GM04503 (cell line): ENCODE measurements at regions not wholly inside any gene's neighbourhood (a gene's known extent, or its start where the extent isn't known, plus 50 kb on each side); places are given as distances from the start of the nearest gene placed in this dataset.

Experiments
- DNase-seq: peaks from one replicate; pipeline ENCODE4 v3.0.0-alpha.2; 2012; ENCODE audit warnings: low read depth

DNA sequence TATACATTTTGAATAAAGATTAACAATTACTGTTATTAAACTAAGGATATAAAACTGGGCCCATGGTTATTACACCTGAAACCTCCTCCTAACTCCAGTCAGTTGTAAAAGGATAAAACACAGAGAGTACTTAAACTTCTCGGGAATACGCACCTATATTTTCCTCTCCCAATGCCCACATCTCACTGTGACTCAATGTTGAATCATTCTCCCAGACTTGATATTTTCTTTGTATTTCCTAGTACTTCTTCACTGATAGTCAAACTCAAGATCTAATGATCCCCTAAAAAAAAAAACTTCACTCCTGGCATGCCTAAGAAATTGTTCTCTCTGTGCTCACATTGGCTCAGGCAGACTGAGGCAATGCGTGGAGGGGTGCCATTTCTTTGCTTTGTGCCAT lies 212.5 kb upstream of the DKK2 start:
- DNase-seq: no peak

DNA sequence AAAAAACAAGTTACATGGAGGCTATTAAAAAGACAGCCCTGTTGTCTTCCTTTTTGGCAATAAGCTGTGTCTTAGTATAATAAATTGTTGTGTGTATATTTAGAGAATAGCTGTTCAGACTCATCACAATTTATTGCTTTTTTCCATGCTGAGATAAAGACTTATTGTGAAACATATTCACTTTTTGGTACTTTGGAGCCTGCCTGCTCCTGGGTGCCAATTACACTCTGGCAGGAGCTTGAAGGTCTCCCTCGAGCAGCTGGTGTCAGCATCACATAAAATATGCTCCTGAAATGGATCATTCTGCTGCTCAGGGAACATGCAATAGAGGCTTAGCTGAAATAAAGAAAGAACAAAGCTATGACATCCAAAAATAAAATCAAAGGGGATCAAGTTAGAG lies 211.6 kb upstream of the DKK2 start:
- peak; percentile 51 for DNase-seq

DNA sequence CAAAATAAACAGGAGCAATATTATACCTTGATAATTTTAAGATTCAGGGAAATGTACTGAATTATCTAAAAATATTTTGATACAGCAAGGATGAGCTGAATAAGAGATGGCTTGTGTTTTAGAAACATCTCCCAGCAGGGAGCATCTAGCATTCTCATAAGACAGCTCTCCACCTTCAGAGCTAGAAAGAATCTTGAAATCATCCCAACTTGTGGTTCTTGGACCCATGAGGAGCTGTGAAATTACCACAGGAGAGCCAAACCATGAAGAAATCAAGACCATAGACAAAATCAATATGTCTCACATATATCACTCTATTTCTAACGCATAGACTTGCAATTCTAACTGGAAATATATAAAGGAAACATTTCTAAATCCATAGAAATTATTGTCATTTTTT lies 210.6 kb upstream of the DKK2 start:
- no peak for DNase-seq

DNA sequence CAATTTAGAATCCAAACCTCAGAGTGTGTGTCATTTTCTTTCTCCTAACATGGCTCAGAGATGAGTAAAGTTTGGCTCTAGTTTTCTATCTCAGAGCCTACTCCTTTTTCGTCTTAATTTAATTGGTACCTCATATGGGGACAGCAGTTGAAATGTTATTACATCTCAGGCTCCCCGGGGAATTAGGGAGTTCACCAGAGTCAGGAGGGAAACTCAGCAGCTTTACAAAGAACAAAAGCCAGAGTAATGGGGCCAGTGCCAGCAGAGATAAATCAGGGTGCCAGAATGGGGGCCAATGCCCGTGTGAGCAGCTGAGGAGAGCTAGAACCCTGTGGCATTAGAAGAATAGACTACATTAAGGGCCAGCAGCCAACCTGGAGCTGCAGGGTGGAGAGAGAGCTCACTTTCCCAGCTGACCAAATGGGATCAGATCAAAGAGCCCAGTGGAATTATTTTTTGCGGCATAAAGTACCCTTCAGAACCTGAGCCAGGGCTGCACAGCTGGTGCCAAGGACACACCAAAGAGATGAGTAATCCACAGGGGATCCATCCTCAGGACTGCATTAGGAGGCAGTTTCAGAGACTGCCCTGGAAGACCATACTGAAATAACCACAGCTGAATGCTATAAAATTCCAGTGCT lies 207.1 kb upstream of the DKK2 start:
- DNase-seq: peak; percentile 56

DNA sequence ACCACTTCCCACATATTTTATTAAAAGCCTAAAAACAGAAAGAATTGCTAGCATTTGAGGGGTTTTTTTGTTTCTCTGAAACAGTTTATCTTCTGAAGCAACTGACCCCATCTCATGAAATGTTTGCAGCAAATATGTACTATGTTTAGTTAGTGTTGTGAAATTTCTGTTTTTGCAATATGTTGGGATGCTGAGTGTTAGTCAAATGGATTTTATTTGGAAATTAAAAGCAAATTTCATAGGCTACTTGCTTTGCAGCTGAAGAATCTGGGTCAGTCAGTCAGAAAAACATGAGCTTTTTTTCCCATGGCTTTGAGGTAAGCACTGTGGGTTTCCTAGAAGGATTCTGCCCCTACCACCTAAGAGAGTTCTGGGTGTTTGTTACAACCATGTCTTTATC lies 184.9 kb upstream of the DKK2 start:
- no peak for DNase-seq

DNA sequence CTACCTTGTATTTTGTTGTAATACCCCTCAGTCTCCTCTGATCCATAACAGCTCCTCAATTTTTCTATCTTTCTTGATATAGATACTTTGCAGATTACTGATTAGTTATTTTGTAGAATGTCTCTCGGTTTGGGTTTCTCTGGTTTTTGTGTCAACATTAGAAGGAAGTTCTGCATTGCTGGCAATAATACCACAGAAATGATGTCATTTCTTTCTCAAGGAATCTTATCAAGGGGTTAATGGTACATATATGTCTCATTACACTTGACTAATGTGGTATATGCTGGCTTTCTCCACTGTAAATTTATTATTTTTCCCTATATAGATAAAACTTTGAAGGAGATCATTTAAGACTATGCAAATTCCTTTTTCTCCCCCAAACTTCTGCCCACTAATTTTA lies 183.6 kb upstream of the DKK2 start:
- no peak for DNase-seq

DNA sequence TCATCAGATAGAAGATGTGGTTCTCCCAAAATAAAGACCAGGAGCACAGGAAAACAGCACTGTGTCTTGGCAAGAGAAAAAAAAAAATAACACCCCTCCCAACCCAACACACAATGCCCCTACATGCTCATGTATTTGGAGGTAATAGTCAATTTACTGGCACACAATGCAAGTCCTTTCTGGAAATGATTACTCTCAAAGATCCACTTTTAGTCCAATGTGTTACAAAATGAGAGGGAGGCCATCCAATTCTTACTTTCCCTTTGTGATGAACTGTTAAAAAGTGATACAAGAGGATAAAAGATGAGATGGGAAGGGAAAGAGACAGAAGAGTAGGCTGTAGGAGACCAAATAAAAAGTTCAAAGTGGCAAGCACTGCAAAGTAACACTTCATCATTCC lies 180.3 kb upstream of the DKK2 start:
- DNase-seq: no peak

DNA sequence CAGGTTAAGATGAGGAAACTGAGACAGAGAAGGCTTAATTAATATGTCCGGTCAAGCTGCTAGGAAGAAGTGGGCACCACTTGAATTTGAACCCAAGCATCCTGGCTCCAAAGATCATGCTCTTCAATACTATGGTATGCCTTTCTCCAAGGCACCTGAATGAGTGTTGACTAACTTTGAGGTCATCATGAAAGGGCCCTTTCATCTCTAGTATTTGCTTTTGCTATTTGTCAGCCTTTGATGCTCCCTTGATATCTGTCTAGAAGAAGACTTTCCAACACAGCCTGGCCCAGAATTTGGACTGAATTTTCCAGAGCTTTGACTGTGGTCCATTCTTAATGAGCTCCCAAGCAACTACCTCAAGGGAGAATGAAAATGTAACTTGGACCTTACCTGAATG lies 179.1 kb upstream of the DKK2 start:
- DNase-seq: no peak

DNA sequence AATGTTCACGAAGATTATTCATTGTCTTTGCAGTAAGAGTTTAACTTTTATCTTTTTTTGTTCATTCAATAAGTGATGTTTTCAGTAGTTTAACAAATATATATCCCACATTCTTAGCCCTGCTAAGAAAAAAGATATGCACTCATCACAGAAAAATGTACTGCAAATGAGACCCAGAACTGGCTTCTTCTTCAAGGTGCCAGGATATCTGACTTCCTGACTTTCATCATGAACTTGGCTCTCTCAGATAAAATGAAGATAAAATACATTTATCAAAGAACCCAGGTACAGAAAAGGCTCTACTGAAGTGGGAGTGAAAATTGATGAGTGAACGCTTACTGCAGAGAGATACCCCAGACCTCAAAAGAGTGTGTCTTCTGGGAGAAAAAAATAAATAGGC lies 177.8 kb upstream of the DKK2 start:
- DNase-seq: no peak

DNA sequence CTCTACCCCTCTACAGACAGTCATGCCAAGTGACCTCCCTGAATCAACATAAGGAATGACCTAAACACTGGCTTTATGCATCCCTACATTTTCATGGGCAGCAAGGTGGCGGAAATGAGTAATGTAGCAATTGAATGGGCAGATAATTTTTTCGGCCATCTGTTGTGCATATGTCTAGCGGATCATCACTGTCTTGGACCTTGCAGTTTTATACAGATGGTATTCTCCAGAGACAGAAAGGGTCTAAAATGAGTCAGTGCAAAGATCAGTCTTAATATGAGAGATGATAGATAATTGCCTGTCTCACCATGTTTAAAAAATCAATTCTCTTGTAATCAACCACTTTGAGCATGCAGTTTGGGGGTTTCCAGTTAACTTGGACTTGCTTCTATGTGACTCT lies 177.3 kb upstream of the DKK2 start:
- DNase-seq: peak; percentile 27

DNA sequence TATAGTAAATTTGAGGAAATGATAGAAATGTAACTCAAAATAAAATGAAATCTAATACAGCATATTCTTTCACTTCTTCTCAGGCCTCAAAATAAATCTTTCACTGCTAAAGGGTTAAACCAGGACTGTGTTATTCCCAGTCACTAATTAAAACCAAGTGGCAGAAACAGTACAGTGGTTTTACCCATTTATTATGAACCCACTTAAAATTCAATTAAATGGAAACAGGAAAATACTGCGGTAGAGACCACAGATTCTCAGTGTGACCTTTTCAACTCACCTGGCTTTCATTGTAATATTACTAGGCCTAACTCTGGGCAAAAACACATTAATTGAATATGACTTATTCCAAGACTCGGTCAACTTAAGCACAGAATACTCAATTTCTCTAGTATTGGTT lies 176.5 kb upstream of the DKK2 start:
- DNase-seq: no peak

DNA sequence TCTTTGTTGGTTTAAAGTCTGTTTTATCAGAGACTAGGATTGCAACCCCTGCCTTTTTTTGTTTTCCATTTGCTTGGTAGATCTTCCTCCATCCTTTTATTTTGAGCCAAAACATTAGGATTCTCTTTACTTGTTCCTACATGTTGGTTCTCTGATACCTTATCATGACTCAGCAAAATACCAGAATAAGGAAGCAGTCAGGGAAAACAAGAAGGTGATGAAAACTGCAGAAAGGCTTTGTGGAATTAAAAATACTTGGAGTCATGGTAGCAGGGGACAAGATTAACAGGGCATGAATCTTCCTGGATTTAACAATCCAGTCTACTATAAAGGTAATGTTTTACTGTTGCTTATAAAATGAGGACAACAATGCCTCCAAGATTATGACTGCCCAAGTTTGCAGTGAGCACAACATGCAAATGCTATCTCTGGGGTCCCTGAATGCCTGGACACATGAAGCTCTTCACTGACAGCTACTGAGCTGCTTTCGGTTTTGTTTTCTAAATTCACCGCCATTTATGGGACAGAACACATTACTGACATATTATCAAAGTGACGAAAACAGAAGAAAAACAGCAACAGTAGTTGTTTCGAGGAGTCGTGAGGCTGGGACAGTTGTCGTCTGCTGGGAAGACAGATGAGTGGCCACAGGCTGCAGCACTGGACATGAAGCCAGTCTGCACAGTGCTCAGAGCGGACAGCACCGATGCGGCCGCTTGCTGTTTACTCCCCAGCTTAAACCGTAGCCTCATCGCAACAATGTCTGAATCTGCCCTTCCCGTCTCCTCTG lies 174.5 kb upstream of the DKK2 start:
- DNase-seq: no peak

DNA sequence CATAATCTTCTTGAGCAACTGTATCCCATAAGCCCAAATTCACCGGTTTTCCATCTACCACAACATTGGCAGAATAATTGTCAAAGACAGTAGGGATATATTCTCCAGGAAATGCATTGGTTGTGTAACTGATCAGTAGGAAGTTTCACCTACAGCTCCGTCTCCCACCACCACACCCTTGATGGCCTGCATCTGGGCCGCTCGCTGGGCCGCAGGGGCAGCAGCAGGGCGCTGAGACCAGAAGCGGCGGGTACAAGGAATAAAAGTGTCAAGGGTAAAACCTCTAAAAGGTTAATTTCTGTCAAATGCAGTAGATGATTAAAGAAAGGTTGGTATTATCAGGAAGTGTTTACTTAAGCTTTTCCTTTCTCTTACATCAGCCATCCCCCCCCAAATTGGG lies 167.6 kb upstream of the DKK2 start:
- no peak for DNase-seq

DNA sequence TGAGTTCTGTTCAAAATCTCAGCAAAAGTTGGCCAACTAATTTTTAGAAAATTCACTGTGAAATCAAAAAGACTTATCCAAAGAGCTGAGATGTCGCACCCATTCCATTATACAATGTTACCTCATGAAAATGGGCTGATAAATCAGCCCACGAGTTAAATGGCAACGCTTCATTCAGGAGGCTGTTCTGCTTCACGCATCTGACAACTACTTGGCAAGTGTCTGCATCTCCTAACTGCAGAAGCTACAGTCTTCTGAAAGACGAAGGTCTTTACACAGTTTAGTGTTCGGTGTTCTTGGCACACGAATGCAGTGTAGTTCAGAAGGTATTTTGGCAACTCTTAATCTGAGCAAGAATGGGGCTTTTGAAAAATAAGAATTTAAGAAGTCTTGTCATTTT lies 166.6 kb upstream of the DKK2 start:
- no peak for DNase-seq

DNA sequence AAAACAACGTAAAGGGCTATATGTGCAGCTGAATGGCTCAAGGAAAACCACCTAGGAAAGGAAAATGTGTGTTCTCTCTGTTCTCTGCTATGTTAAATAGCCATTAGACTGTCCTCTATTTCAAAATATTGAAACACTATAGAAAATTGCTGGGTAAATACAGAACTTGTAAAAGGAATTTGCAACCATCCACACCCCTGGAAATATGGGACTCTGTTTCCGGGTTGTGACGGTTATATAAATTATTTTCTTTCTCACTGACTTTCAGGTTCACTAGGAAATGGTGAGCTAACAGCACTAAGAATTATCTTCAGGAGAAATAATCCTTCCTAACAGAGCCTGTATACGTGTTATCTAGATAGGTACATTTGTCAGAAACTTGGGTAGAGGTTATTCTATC lies 161.0 kb upstream of the DKK2 start:
- DNase-seq: no peak

DNA sequence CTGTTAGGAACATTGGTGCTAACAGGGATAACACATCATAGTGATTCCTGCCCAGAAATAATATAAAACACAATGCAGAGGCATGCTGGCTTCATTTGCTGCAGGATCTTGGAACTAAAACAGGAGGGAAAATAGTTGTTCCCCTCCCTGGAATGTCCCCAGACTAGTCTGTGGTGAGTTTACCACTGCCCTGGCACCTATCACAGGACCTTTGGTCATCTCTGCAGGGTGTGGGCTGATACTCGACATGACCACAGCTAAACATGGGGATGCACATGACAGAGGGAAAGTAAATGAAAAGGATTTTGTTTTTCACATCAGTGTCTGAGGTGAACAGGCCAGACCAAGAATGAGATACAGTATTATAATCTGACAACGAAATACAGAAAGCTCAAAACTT lies 160.2 kb upstream of the DKK2 start:
- no peak for DNase-seq

DNA sequence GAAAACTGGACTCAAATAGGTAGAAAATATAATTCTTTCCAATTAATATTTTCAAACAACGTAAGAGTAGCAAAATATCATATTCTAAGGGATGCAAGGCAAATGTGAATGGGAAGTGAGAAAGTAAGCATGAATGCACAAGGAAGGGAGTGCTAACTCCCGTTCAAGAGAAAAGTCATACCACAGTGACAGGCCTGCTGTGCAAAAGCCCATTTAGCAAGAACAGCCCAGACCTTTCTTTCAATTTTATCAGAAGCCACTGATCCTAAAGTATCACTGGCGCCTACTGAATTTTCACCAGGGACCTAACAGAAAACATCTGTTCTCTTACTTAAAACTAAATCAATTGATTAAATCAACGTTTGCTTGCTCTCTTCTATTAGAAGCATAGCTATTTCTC lies 157.9 kb upstream of the DKK2 start:
- DNase-seq: no peak

DNA sequence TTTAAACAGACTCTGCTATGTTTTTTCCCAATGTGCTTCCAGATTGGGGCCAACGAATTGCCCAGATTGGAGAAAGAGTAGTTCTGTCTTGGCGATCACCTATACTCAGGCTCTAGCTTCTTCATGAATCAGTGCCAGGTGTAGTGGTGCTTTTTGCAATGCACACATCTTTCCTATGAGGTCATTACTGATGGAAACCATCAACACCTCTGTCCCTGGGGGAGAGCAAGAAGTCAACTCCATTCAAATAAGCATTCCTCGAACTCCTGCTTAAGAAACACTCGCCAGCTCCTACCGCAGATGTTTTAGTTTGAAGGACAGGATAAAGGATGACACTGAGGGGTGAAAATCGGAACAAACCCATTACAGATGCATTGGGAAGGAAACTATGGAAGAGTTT lies 156.5 kb upstream of the DKK2 start:
- DNase-seq: no peak

DNA sequence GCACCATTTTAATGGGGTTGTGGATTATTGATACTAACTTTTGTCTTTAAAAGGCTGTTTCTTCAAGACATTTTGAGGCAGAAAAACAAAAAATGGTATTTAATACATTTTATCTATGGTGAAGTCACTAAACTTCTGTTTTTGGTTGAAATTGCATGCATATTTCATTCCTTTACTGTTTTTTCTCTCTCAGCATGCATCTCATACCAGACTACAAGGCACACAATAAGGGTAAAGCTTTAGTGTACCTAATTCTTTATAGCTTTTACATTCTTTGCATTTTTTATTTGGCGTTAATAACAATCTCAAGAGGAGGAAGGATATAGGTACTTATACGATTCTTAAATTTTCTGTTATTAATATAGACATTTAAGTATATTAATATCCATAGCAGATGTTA lies 151.0 kb upstream of the DKK2 start:
- no peak for DNase-seq

DNA sequence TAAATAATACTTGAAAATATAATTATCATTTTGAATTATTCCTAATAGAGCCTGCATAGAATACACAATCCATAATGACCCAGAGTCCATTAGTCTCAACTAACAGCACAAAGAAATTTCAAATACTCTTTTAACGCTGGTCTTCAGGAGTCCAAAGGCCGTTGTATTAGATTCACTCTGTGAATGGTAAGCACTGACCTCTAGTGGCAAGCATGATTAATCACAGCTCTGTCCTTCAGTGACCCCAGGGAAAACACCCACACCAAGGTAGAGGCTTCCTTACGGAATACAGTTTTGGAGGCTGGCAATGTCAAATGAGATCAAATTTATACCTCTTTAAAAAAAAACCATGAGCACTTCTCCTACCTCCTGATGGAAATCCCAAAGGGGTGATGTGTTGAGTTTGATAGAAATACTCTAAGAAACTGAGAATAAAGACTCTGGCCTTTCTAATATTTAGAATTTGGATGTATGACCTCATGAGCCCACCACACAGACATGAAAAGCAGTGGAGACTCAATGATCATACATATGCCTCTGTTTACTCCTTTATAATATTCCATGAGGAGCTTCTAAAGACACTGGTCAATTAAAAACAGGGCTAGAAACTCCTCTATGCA lies 147.2 kb upstream of the DKK2 start:
- DNase-seq: peak; percentile 16

DNA sequence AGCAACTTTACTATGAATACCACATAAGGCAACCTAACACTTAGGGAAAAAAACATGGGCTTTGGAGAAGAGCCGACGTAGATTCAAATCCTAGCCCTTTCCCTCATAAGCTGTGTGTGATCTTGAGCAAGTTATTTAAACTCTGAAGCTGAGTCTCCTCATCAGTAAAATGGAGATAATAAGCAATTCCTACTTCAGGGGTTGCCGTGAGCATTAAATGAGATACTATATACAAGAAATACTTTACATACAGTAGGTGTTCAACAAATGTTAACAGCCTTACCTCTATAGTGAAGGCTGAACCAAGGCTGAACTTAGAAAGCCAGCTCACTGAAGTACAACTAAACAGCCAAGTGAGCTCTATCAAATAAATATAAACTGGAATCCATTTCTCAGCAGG lies 146.2 kb upstream of the DKK2 start:
- DNase-seq: no peak

DNA sequence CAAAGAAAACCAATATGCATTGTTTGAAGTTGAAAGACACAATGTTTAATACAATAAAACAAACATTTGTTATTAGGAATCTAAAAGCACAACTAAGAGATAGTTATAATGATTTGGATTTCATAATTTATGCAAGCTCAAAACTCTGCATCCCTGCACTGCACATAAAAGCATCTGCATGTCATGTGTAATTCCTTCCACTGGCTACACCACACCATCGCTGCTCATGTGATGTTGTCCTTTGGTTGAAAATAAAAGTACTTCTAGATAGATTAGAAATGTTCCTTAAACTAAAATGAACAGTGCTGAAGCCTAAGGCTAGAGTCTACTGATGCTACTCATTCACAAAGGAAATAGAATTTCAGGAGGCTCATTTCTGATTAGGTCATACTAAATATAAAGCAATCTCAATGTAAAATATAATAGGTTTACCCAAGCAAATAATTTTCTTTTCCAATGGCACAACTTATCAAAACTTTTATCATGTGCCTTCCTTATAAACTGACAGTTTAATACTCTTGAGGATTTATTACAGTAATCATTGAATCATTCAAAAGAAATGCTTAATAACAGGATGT lies 130.8 kb upstream of the DKK2 start:
- DNase-seq: no peak

DNA sequence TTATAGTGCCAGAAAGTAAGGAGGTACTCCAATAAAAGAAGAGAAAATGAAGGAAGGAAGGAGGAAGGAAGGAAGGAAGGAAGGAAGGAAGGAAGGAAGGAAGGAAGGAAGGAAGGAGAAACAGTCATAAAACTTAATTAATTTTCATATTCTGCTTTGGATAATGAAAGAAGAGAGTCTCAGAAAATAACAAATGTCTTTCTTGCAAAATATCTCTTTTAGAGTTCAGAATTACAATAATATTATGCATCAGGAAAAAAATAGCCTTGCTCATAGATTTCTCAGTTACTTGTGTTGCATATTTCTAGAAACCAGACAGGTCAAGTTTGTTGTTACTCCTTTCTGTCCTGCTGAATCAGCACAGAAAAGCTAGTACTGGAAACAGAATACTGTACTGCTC lies 130.1 kb upstream of the DKK2 start:
- DNase-seq: no peak
